Panc1 (cell line): ENCODE measurements at regions not wholly inside any gene's neighbourhood (a gene's known extent, or its start where the extent isn't known, plus 50 kb on each side); places are given as distances from the start of the nearest gene placed in this dataset.

Experiments
- ATAC-seq: fragments of 200-7000 bp; cut with Tn5 transposase; 2 replicates; pipeline ENCODE4 v1.9.1; 2020; ENCODE audit warnings: mild to moderate bottlenecking, moderate library complexity
- BruUV-seq: library from RNA; stranded (reverse); fragments of 400-500 nt; replicated peaks from 2 replicates; lab custom pipeline; 2021; lab: Mats Ljungman, UMichigan
- CTCF ChIA-PET: fragments of 300-600 bp; sonication (Branson Sonifier 250); formaldehyde crosslinking; loops from one replicate; lab custom pipeline; 2022; ENCODE audit warnings: antibody characterized with exemption; lab: Charles Lee
- POLR2A ChIA-PET: fragments of 300-600 bp; sonication (Branson Sonifier 250); formaldehyde crosslinking; loops from one replicate; lab custom pipeline; 2022; ENCODE audit warnings: antibody characterized with exemption; lab: Charles Lee
- DNase-seq: peaks from one replicate; pipeline ENCODE4 v3.0.0-alpha.2; 2010; ENCODE audit warnings: low read depth, low spot score
- H3K27ac ChIP-seq: 2 replicates; pipeline ENCODE4 v1.5.1; 2011; ENCODE audit warnings: mild to moderate bottlenecking, low read length, inconsistent platforms
- H3K27me3 ChIP-seq: fragments of 200-500 bp; sonication (Bioruptor generic); 2 replicates; pipeline ENCODE4 v1.6.0; 2014; ENCODE audit warnings: low read length, inconsistent platforms; ENCODE audit not compliant: control insufficient read depth, insufficient read depth
- H3K36me3 ChIP-seq: fragments of 200-500 bp; sonication (Bioruptor generic); 2 replicates; pipeline ENCODE4 v1.5.1; 2014; ENCODE audit warnings: inconsistent platforms, mild to moderate bottlenecking, low read length, moderate library complexity; ENCODE audit not compliant: control insufficient read depth, insufficient read depth
- H3K4me1 ChIP-seq: 2 replicates; pipeline ENCODE4 v1.5.1; 2011; ENCODE audit warnings: inconsistent platforms, mild to moderate bottlenecking, low read length, moderate library complexity; ENCODE audit not compliant: control insufficient read depth, insufficient read depth
- H3K4me3 ChIP-seq, 2 experiments: 2 replicates each; pipeline ENCODE4 v1.5.1; 2011 to 2012; ENCODE audit warnings: low read depth in 2 of 2, low read length in 2 of 2, mild to moderate bottlenecking in 2 of 2, inconsistent platforms in 1 of 2, moderate library complexity in 1 of 2
- H3K9me3 ChIP-seq: fragments of 200-500 bp; sonication (Bioruptor generic); 2 replicates; pipeline ENCODE4 v1.5.1; 2014; ENCODE audit warnings: low read depth, mild to moderate bottlenecking, inconsistent platforms, low read length, moderate library complexity; ENCODE audit not compliant: control insufficient read depth, insufficient read depth
- CTCF ChIP-seq: fragments of 450-650 bp; IDR thresholded peaks from 2 replicates; pipeline ENCODE4 v1.5.1; 2017; ENCODE audit warnings: mild to moderate bottlenecking
- POLR2AphosphoS5 ChIP-seq: IDR thresholded peaks from 2 replicates; pipeline ENCODE4 v1.6.1; 2012; ENCODE audit warnings: mild to moderate bottlenecking, low read depth, low read length, moderate library complexity
- REST ChIP-seq, 2 experiments: IDR thresholded peaks; 2 replicates each; pipeline ENCODE4 v1.6.1; 2011 to 2012; ENCODE audit warnings: low read depth in 2 of 2, control low read depth in 1 of 2, low read length in 1 of 2, mild to moderate bottlenecking in 1 of 2, moderate library complexity in 1 of 2; ENCODE audit not compliant: insufficient read depth in 1 of 2
- SIN3A ChIP-seq: IDR thresholded peaks from 2 replicates; pipeline ENCODE4 v1.6.1; 2012; ENCODE audit warnings: low read depth, mild to moderate bottlenecking, low read length, moderate library complexity, borderline replicate concordance; ENCODE audit not compliant: insufficient read depth
- TCF7L2 ChIP-seq: IDR thresholded peaks from 2 replicates; pipeline ENCODE4 v1.6.1; 2011; ENCODE audit warnings: mild to moderate bottlenecking, low read depth, low read length, inconsistent platforms
- in situ Hi-C: cut with HindIII; loops from 2 replicates; pipeline ENCODE4 v1.10.0; 2016; ENCODE audit warnings: low sequenced_read_pairs, low pct_unique_long_range_greater_than_20kb
- intact Hi-C: fragments of 100-400 bp; cut with micrococcal nuclease; formaldehyde crosslinking; loops from one replicate; pipeline ENCODE4 v1.10.0; 2022; ENCODE audit not compliant: unreplicated experiment

GRCh38 chr1:222994511-222995235, 148.4 kb downstream of the TLR5 start:
- Histone ChIP-seq H3K9me3 (no peaks in the 10 kb centered on the region), H3K27me3 (no peaks in the 10 kb centered on the region), H3K27ac (no peak overlapping the region), H3K4me3 (no peak overlapping the region), H3K36me3 (no peaks in the 10 kb centered on the region), H3K4me1 (no peaks in the 10 kb centered on the region)
- in situ Hi-C loops (no loop called here), intact Hi-C loops (no loop called here)
- BruUV-seq, result no TSS peak
- no peak for TF ChIP-seq TCF7L2
- no peak for TF ChIP-seq REST (IDR thresholded peaks at IDR 0.05; ENCODE audit: insufficient read depth in 1 of 2, low read depth in 2 of 2, low read length in 1 of 2)
- no peak for TF ChIP-seq POLR2AphosphoS5
- no peak for TF ChIP-seq SIN3A
- no peak for TF ChIP-seq CTCF
- ATAC-seq (no peak), DNase-seq (no peak)
- CTCF ChIA-PET, result no interaction called here
- POLR2A ChIA-PET, result no interaction called here

GRCh38 chr1:222995236-222995580, 147.8 kb downstream of the TLR5 start:
- no TSS peak for BruUV-seq
- intact Hi-C loops (no loop called here), in situ Hi-C loops (no loop called here)
- ChIA-PET CTCF (no interaction called here), POLR2A (no interaction called here)
- DNase-seq (no peak), ATAC-seq (no peak)
- Histone ChIP-seq H3K4me1 (no peaks in the 10 kb centered on the region), H3K9me3 (no peaks in the 10 kb centered on the region), H3K4me3 (no peak overlapping the region), H3K27ac (no peak overlapping the region), H3K36me3 (no peaks in the 10 kb centered on the region), H3K27me3 (no peaks in the 10 kb centered on the region)
- TF ChIP-seq POLR2AphosphoS5, result no peak
- TF ChIP-seq TCF7L2, result no peak
- TF ChIP-seq REST (IDR thresholded peaks at IDR 0.05; ENCODE audit: insufficient read depth in 1 of 2, low read depth in 2 of 2, low read length in 1 of 2), result no peak
- TF ChIP-seq SIN3A, result no peak
- TF ChIP-seq CTCF, result no peak
